ENCODE measurements at regions not wholly inside any gene's neighbourhood (a gene's known extent, or its start where the extent isn't known, plus 50 kb on each side); places are given as distances from the start of the nearest gene placed in this dataset.

DNA sequence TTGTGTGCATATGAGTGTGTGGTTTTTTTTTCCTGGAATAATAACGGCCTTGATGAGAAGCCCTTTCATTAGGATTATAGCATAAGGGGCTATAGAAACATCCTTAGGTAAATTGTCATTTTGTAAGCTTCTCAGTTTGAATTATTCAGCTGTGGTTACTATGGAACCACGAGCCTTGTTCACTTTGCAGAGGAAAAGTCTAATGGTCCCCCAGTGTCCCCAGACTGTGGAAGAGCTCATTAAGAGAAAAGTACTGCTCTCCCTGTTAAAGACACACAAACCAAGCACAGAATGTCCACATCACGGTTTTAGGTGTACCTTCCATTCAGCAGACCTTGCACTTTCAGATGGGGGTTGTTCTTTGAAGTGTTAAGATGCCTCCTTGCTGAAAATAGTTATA, 199.3 kb upstream of the DEPDC1 start:
- Histone ChIP-seq H3K9me3 (ENCODE audit: control insufficient read depth in 4 of 4, low read length in 3 of 4) (no peaks in the 10 kb centered on the region), H3K27me3 (ENCODE audit: control insufficient read depth in 4 of 4, insufficient read depth in 4 of 4, low read length in 3 of 4) (no peaks in the 10 kb centered on the region), H3K27ac (ENCODE audit: low read depth in 1 of 2, low read length in 2 of 2) (no peak overlapping the region), H3K4me1 (ENCODE audit: control insufficient read depth in 4 of 4, insufficient read depth in 4 of 4, low read length in 3 of 4) (no peaks in the 10 kb centered on the region), H3K4me3 (ENCODE audit: low read depth in 1 of 3, low read length in 3 of 3) (no peak overlapping the region), H3K9ac (ENCODE audit: low read depth in 1 of 2, low read length in 2 of 2) (no peak overlapping the region), H3K36me3 (ENCODE audit: control insufficient read depth in 4 of 4, insufficient read depth in 3 of 4, low read depth in 1 of 4, low read length in 3 of 4) (no peaks in the 10 kb centered on the region)
- no peak for DNase-seq (ENCODE audit: low spot score)
- 61% methylated on average over 3 of the region's 3 CpGs for WGBS
- TF ChIP-seq GABPA (IDR thresholded peaks at IDR 0.05 in 1 of 2, conservative IDR thresholded peaks at IDR 0.05 in 1 of 2): no peak
- TF ChIP-seq YY1 (IDR thresholded peaks at IDR 0.05): no peak
- TF ChIP-seq, protein P1, sequence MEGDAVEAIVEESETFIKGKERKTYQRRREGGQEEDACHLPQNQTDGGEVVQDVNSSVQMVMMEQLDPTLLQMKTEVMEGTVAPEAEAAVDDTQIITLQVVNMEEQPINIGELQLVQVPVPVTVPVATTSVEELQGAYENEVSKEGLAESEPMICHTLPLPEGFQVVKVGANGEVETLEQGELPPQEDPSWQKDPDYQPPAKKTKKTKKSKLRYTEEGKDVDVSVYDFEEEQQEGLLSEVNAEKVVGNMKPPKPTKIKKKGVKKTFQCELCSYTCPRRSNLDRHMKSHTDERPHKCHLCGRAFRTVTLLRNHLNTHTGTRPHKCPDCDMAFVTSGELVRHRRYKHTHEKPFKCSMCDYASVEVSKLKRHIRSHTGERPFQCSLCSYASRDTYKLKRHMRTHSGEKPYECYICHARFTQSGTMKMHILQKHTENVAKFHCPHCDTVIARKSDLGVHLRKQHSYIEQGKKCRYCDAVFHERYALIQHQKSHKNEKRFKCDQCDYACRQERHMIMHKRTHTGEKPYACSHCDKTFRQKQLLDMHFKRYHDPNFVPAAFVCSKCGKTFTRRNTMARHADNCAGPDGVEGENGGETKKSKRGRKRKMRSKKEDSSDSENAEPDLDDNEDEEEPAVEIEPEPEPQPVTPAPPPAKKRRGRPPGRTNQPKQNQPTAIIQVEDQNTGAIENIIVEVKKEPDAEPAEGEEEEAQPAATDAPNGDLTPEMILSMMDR (IDR thresholded peaks at IDR 0.05; ENCODE audit: low read depth, low read length, missing input control): no peak
- TF ChIP-seq HNF4G (IDR thresholded peaks at IDR 0.05): no peak
- no peak for TF ChIP-seq FOXA2 (IDR thresholded peaks at IDR 0.05)
- TF ChIP-seq, protein P2, sequence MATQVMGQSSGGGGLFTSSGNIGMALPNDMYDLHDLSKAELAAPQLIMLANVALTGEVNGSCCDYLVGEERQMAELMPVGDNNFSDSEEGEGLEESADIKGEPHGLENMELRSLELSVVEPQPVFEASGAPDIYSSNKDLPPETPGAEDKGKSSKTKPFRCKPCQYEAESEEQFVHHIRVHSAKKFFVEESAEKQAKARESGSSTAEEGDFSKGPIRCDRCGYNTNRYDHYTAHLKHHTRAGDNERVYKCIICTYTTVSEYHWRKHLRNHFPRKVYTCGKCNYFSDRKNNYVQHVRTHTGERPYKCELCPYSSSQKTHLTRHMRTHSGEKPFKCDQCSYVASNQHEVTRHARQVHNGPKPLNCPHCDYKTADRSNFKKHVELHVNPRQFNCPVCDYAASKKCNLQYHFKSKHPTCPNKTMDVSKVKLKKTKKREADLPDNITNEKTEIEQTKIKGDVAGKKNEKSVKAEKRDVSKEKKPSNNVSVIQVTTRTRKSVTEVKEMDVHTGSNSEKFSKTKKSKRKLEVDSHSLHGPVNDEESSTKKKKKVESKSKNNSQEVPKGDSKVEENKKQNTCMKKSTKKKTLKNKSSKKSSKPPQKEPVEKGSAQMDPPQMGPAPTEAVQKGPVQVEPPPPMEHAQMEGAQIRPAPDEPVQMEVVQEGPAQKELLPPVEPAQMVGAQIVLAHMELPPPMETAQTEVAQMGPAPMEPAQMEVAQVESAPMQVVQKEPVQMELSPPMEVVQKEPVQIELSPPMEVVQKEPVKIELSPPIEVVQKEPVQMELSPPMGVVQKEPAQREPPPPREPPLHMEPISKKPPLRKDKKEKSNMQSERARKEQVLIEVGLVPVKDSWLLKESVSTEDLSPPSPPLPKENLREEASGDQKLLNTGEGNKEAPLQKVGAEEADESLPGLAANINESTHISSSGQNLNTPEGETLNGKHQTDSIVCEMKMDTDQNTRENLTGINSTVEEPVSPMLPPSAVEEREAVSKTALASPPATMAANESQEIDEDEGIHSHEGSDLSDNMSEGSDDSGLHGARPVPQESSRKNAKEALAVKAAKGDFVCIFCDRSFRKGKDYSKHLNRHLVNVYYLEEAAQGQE (IDR thresholded peaks at IDR 0.05): no peak
- TF ChIP-seq FOXA1 (IDR thresholded peaks at IDR 0.05): no peak
- TF ChIP-seq, protein P3, sequence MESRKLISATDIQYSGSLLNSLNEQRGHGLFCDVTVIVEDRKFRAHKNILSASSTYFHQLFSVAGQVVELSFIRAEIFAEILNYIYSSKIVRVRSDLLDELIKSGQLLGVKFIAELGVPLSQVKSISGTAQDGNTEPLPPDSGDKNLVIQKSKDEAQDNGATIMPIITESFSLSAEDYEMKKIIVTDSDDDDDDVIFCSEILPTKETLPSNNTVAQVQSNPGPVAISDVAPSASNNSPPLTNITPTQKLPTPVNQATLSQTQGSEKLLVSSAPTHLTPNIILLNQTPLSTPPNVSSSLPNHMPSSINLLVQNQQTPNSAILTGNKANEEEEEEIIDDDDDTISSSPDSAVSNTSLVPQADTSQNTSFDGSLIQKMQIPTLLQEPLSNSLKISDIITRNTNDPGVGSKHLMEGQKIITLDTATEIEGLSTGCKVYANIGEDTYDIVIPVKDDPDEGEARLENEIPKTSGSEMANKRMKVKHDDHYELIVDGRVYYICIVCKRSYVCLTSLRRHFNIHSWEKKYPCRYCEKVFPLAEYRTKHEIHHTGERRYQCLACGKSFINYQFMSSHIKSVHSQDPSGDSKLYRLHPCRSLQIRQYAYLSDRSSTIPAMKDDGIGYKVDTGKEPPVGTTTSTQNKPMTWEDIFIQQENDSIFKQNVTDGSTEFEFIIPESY (IDR thresholded peaks at IDR 0.05): no peak

DNA sequence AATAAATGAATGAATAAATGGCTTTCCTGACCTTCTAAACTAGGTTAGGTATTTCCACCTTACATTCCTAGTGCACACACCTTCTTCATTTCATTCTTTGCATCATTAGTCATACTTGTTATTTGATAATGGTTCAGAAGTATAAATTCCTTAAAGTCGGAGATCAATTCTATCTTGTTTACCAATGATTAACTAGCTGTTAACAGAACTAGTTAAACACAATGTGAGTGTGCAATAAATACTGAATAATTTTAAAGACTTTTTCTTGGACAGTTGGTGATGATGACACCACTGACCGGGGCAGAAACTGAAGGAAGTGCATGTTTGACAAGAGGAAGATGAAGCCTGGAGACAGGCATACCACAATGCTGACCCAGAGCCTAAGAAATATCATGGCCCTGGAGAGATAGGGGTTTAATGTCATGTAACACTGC, 207.1 kb upstream of the DEPDC1 start:
- no peak overlapping the region for H3K4me3 ChIP-seq (ENCODE audit: low read depth in 1 of 3, low read length in 3 of 3)
- 44% methylated on average over 2 of the region's 2 CpGs for WGBS
- no peak for DNase-seq (ENCODE audit: low spot score)

More for the DNA sequence above, 207.1 kb upstream of the DEPDC1 start:
- TF ChIP-seq, protein P2 (IDR thresholded peaks at IDR 0.05): no peak
- TF ChIP-seq HNF4G (IDR thresholded peaks at IDR 0.05) (no peak), SP1 (IDR thresholded peaks at IDR 0.05) (no peak), GABPA (IDR thresholded peaks at IDR 0.05 in 1 of 2, conservative IDR thresholded peaks at IDR 0.05 in 1 of 2) (no peak), RXRA (IDR thresholded peaks at IDR 0.05) (no peak), RAD21 (IDR thresholded peaks at IDR 0.05) (no peak), FOXA1 (IDR thresholded peaks at IDR 0.05) (no peak), EGR1 (IDR thresholded peaks at IDR 0.05; ENCODE audit: low read depth in 2 of 2) (no peak), HNF4A (conservative IDR thresholded peaks at IDR 0.05) (no peak), FOXA2 (IDR thresholded peaks at IDR 0.05) (no peak), YY1 (IDR thresholded peaks at IDR 0.05) (no peak), TAF1 (conservative IDR thresholded peaks at IDR 0.05) (no peak), JUND (IDR thresholded peaks at IDR 0.05) (no peak), NR2F2 (IDR thresholded peaks at IDR 0.05) (no peak)
- TF ChIP-seq, protein P1 (IDR thresholded peaks at IDR 0.05; ENCODE audit: low read depth, low read length, missing input control): no peak
- TF ChIP-seq, protein P4, sequence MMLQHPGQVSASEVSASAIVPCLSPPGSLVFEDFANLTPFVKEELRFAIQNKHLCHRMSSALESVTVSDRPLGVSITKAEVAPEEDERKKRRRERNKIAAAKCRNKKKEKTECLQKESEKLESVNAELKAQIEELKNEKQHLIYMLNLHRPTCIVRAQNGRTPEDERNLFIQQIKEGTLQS (IDR thresholded peaks at IDR 0.05): no peak
- Histone ChIP-seq H3K9ac (ENCODE audit: low read depth in 1 of 2, low read length in 2 of 2) (no peak overlapping the region), H3K36me3 (ENCODE audit: control insufficient read depth in 4 of 4, insufficient read depth in 3 of 4, low read depth in 1 of 4, low read length in 3 of 4) (no peaks in the 10 kb centered on the region), H3K27ac (ENCODE audit: low read depth in 1 of 2, low read length in 2 of 2) (no peak overlapping the region), H3K9me3 (ENCODE audit: control insufficient read depth in 4 of 4, low read length in 3 of 4) (no peaks in the 10 kb centered on the region), H3K4me1 (ENCODE audit: control insufficient read depth in 4 of 4, insufficient read depth in 4 of 4, low read length in 3 of 4) (peaks cover 0 to 2% (median 0%) of the 10 kb centered on the region in 4 donors), H3K27me3 (ENCODE audit: control insufficient read depth in 4 of 4, insufficient read depth in 4 of 4, low read length in 3 of 4) (no peaks in the 10 kb centered on the region)
